ENCODE measurements at regions not wholly inside any gene's neighbourhood (a gene's known extent, or its start where the extent isn't known, plus 50 kb on each side); places are given as distances from the start of the nearest gene placed in this dataset.

DNA sequence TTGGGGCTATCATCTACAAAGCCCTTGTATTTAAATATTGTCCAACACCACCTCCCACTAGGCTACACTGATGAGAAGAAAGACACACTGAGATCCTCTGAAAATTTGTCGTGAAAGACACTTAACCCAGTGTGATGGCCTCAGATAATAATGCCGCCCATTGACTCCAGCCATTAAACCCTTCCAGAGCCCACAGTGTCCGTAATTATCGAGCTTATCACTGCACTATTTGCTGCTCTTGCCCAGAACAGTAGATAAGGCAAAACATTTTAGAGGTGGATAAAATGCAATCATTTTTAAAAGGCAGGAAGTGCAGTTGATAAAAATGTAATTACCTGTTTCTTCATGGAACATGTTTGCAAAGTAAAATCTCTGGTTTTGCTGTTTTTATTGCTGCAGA is 121.3 kb upstream of the DDX18 start:
- in situ Hi-C loops (cut with MboI; ENCODE audit: low sequenced_read_pairs, unreplicated experiment): no loop called here
- TF ChIP-seq, protein P1, sequence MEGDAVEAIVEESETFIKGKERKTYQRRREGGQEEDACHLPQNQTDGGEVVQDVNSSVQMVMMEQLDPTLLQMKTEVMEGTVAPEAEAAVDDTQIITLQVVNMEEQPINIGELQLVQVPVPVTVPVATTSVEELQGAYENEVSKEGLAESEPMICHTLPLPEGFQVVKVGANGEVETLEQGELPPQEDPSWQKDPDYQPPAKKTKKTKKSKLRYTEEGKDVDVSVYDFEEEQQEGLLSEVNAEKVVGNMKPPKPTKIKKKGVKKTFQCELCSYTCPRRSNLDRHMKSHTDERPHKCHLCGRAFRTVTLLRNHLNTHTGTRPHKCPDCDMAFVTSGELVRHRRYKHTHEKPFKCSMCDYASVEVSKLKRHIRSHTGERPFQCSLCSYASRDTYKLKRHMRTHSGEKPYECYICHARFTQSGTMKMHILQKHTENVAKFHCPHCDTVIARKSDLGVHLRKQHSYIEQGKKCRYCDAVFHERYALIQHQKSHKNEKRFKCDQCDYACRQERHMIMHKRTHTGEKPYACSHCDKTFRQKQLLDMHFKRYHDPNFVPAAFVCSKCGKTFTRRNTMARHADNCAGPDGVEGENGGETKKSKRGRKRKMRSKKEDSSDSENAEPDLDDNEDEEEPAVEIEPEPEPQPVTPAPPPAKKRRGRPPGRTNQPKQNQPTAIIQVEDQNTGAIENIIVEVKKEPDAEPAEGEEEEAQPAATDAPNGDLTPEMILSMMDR (IDR thresholded peaks at IDR 0.05; ENCODE audit: borderline replicate concordance, control extremely low read depth, extremely low read depth, insufficient read depth, missing control alignments): no peak
- DNase-seq (ENCODE audit: low spot score): no peak

GRCh38 chr2:117693651-117694050 is 120.8 kb upstream of the DDX18 start:
- no peak for DNase-seq (ENCODE audit: low spot score)
- TF ChIP-seq, protein P1 (IDR thresholded peaks at IDR 0.05; ENCODE audit: borderline replicate concordance, control extremely low read depth, extremely low read depth, insufficient read depth, missing control alignments): no peak
- in situ Hi-C loops (cut with MboI; ENCODE audit: low sequenced_read_pairs, unreplicated experiment): no loop called here

GRCh38 chr2:117698287-117698686 is 116.2 kb upstream of the DDX18 start:
- TF ChIP-seq, protein P1 (IDR thresholded peaks at IDR 0.05; ENCODE audit: borderline replicate concordance, control extremely low read depth, extremely low read depth, insufficient read depth, missing control alignments): no peak
- in situ Hi-C loops (cut with MboI; ENCODE audit: low sequenced_read_pairs, unreplicated experiment): no loop called here
- DNase-seq (ENCODE audit: low spot score): no peak

DNA sequence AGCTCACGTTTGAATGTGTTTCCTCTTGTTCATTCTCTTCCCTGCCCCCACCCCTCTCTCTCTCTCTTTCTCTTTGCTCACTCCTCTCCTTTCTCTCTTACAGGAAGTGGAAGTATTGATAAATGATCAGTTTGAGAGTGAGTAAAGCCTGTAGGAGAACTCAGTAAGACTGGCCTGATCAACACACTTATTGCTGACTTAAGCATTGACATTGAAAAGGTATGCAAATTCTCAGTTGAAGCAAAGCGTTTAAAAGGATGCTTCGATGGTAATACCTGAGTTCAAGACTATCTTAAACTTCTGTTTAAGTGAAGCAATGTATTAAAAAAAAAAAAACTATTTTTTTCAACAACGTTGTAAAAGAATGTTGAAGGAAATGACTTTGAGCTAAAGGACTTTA is 115.7 kb upstream of the DDX18 start:
- DNase-seq (ENCODE audit: low spot score): no peak
- in situ Hi-C loops (cut with MboI; ENCODE audit: low sequenced_read_pairs, unreplicated experiment): no loop called here

DNA sequence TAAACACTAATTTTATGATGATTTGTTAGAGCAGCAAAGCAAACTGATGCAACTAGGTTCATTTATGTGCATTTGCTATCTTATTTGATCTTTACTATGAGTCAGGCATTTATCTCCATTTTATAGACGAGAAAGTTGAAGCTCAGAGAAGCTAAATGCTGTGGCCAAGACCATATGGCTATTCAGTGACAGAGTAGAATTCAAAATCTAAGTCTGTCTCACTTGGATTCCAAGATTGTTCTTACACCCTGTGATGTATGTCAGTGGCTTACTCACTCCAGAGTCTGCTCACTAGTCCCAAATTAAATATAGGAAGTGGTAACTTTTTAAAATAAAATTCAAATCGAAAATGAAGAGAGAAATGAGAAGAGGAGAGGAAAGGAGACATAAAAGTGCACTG is 114.0 kb upstream of the DDX18 start:
- TF ChIP-seq, protein P1 (IDR thresholded peaks at IDR 0.05; ENCODE audit: borderline replicate concordance, control extremely low read depth, extremely low read depth, insufficient read depth, missing control alignments): no peak
- DNase-seq (ENCODE audit: low spot score): no peak
- in situ Hi-C loops (cut with MboI; ENCODE audit: low sequenced_read_pairs, unreplicated experiment): no loop called here

More for the DNA sequence above, 115.7 kb upstream of the DDX18 start:
- TF ChIP-seq, protein P1 (IDR thresholded peaks at IDR 0.05; ENCODE audit: borderline replicate concordance, control extremely low read depth, extremely low read depth, insufficient read depth, missing control alignments): no peak

DNA sequence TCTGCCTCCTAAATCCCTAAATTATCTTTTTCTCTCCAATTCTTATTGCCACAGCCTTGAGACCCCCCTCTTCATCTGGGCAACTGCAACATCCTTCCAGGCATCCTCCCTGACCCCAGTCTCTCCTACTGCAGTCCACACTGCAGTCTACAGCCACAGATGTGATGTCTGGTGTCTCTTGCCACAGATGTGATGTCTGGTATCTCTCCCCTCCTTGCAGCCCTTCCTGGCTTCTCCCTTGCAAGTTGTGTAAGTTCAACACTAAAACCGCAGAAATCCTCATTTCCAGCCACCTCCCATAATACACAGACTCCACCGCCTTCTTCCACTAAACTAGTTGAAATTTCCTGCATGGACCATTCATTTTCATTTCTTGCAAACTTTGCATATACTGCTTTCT is 113.1 kb upstream of the DDX18 start:
- TF ChIP-seq, protein P1 (IDR thresholded peaks at IDR 0.05; ENCODE audit: borderline replicate concordance, control extremely low read depth, extremely low read depth, insufficient read depth, missing control alignments): no peak
- DNase-seq (ENCODE audit: low spot score): no peak
- in situ Hi-C loops (cut with MboI; ENCODE audit: low sequenced_read_pairs, unreplicated experiment): no loop called here

GRCh38 chr2:117702098-117702497 is 112.4 kb upstream of the DDX18 start:
- in situ Hi-C loops (cut with MboI; ENCODE audit: low sequenced_read_pairs, unreplicated experiment): no loop called here
- no peak for DNase-seq (ENCODE audit: low spot score)
- TF ChIP-seq, protein P1 (IDR thresholded peaks at IDR 0.05; ENCODE audit: borderline replicate concordance, control extremely low read depth, extremely low read depth, insufficient read depth, missing control alignments): no peak

All from GM13976 (cell line).